H9 (cell line): ENCODE measurements at regions not wholly inside any gene's neighbourhood (a gene's known extent, or its start where the extent isn't known, plus 50 kb on each side); places are given as distances from the start of the nearest gene placed in this dataset.

Source experiments
- DNase-seq: peaks from one replicate; pipeline ENCODE4 v3.0.0-alpha.2; 2017
- H2AFZ ChIP-seq: one replicate; pipeline ENCODE4 v1.6.1; 2013; ENCODE audit warnings: mild to moderate bottlenecking, low read length, control low read depth, moderate library complexity
- H2AK5ac ChIP-seq: 2 replicates; pipeline ENCODE4 v1.6.1; 2013; ENCODE audit warnings: low read length, control low read depth, mixed read lengths; ENCODE audit not compliant: insufficient read length
- H2BK120ac ChIP-seq: one replicate; pipeline ENCODE4 v1.6.1; 2013; ENCODE audit warnings: low read depth, mild to moderate bottlenecking, low read length, control low read depth, inconsistent platforms; ENCODE audit not compliant: poor library complexity, severe bottlenecking
- H2BK12ac ChIP-seq: 2 replicates; pipeline ENCODE4 v1.6.1; 2013; ENCODE audit warnings: low read length, control low read depth, mixed read lengths, low read depth; ENCODE audit not compliant: insufficient read length
- H2BK15ac ChIP-seq: 2 replicates; pipeline ENCODE4 v1.6.1; 2013; ENCODE audit warnings: low read depth, low read length, control low read depth
- H2BK20ac ChIP-seq: one replicate; pipeline ENCODE4 v1.6.1; 2013; ENCODE audit warnings: low read depth, mild to moderate bottlenecking, low read length, control low read depth, inconsistent platforms; ENCODE audit not compliant: poor library complexity, severe bottlenecking
- H2BK5ac ChIP-seq: 2 replicates; pipeline ENCODE4 v1.6.1; 2013; ENCODE audit warnings: low read length, control low read depth, mixed read lengths; ENCODE audit not compliant: insufficient read length
- H3K14ac ChIP-seq: 2 replicates; pipeline ENCODE4 v1.6.1; 2013; ENCODE audit warnings: low read length, control low read depth; ENCODE audit not compliant: insufficient read depth
- H3K18ac ChIP-seq: 2 replicates; pipeline ENCODE4 v1.6.1; 2013; ENCODE audit warnings: low read depth, mild to moderate bottlenecking, mixed read lengths, low read length, control low read depth; ENCODE audit not compliant: insufficient read length
- H3K23ac ChIP-seq: 2 replicates; pipeline ENCODE4 v1.6.1; 2013; ENCODE audit warnings: low read length, control low read depth, mixed read lengths, low read depth; ENCODE audit not compliant: insufficient read length
- H3K23me2 ChIP-seq: 2 replicates; pipeline ENCODE4 v1.6.1; 2013; ENCODE audit warnings: low read depth, mild to moderate bottlenecking, mixed read lengths, low read length, control low read depth; ENCODE audit not compliant: insufficient read length, poor library complexity, severe bottlenecking
- H3K27ac ChIP-seq: 2 replicates; pipeline ENCODE4 v1.5.1; 2013; ENCODE audit warnings: low read length, control low read depth, mixed read lengths, low read depth; ENCODE audit not compliant: insufficient read length
- H3K27me3 ChIP-seq: 2 replicates; pipeline ENCODE4 v1.6.1; 2013; ENCODE audit warnings: low read length, control low read depth, inconsistent platforms; ENCODE audit not compliant: insufficient read depth
- H3K4ac ChIP-seq: 2 replicates; pipeline ENCODE4 v1.6.1; 2013; ENCODE audit warnings: low read depth, mild to moderate bottlenecking, control low read depth, inconsistent platforms, low read length, moderate library complexity
- H3K4me1 ChIP-seq: 2 replicates; pipeline ENCODE4 v1.6.1; 2013; ENCODE audit warnings: low read length, control low read depth, inconsistent platforms; ENCODE audit not compliant: insufficient read depth
- H3K4me2 ChIP-seq: 2 replicates; pipeline ENCODE4 v1.6.1; 2013; ENCODE audit warnings: low read length, control low read depth, mixed read lengths; ENCODE audit not compliant: insufficient read length, insufficient read depth
- H3K56ac ChIP-seq: 2 replicates; pipeline ENCODE4 v1.6.1; 2013; ENCODE audit warnings: low read depth, mild to moderate bottlenecking, mixed read lengths, low read length, control low read depth; ENCODE audit not compliant: insufficient read length
- H3K79me1 ChIP-seq: 2 replicates; pipeline ENCODE4 v1.6.1; 2013; ENCODE audit warnings: low read depth, mild to moderate bottlenecking, moderate library complexity, low read length, control low read depth, inconsistent platforms; ENCODE audit not compliant: insufficient read depth, poor library complexity, severe bottlenecking
- H3K79me2 ChIP-seq: 2 replicates; pipeline ENCODE4 v1.6.1; 2013; ENCODE audit warnings: low read length, control low read depth, inconsistent platforms; ENCODE audit not compliant: insufficient read depth
- H3K9ac ChIP-seq: 2 replicates; pipeline ENCODE4 v1.6.1; 2013; ENCODE audit warnings: low read length, control low read depth, mixed read lengths; ENCODE audit not compliant: insufficient read length; ENCODE audit errors: extremely low read depth
- H3K9me3 ChIP-seq: one replicate; pipeline ENCODE4 v1.6.1; 2013; ENCODE audit warnings: low read depth, low read length, inconsistent platforms; ENCODE audit not compliant: control insufficient read depth
- H3T11ph ChIP-seq: one replicate; pipeline ENCODE4 v1.6.1; 2013; ENCODE audit warnings: mild to moderate bottlenecking, low read length, control low read depth, inconsistent platforms
- H4K20me1 ChIP-seq: one replicate; pipeline ENCODE4 v1.6.1; 2013; ENCODE audit not compliant: control insufficient read depth, insufficient read length, insufficient read depth
- H4K5ac ChIP-seq: 2 replicates; pipeline ENCODE4 v1.6.1; 2013; ENCODE audit warnings: low read depth, mild to moderate bottlenecking, mixed read lengths, low read length, control low read depth; ENCODE audit not compliant: insufficient read length
- H4K8ac ChIP-seq: replicated peaks from 2 replicates; pipeline ENCODE4 v1.6.1; 2013; ENCODE audit warnings: low read length, control low read depth, mixed read lengths, low read depth; ENCODE audit not compliant: insufficient read length
- H4K91ac ChIP-seq: 2 replicates; pipeline ENCODE4 v1.6.1; 2013; ENCODE audit warnings: low read depth, mild to moderate bottlenecking, moderate library complexity, mixed read lengths, low read length, control low read depth; ENCODE audit not compliant: insufficient read length
- H3K27ac Mint-ChIP-seq, 3 experiments: 2 replicates in 2 of 3; 3 replicates in 1 of 3; pipeline ENCODE4 v1.8.0; 2020 to 2021; ENCODE audit warnings: mixed read lengths in 3 of 3, mild to moderate bottlenecking in 1 of 3, moderate library complexity in 1 of 3
- H3K27me3 Mint-ChIP-seq: 2 replicates; pipeline ENCODE4 v1.8.0; 2021; ENCODE audit warnings: low read depth, mild to moderate bottlenecking, moderate library complexity, mixed read lengths
- H3K36me3 Mint-ChIP-seq, 3 experiments: 2 replicates in 2 of 3; 3 replicates in 1 of 3; pipeline ENCODE4 v1.8.0; 2020 to 2021; ENCODE audit warnings: low read depth in 3 of 3, mixed read lengths in 3 of 3; ENCODE audit not compliant: insufficient read depth in 1 of 3
- H3K4me1 Mint-ChIP-seq, 2 experiments: 2 replicates each; pipeline ENCODE4 v1.8.0; 2020; ENCODE audit warnings: mixed read lengths in 2 of 2
- H3K4me3 Mint-ChIP-seq, 2 experiments: 2 replicates in 1 of 2; 3 replicates in 1 of 2; pipeline ENCODE4 v1.8.0; 2020 to 2021; ENCODE audit warnings: mild to moderate bottlenecking in 2 of 2, mixed read lengths in 2 of 2, moderate library complexity in 1 of 2
- H3K9me3 Mint-ChIP-seq, 2 experiments: 2 replicates in 1 of 2; 3 replicates in 1 of 2; pipeline ENCODE4 v1.8.0; 2020; ENCODE audit warnings: mild to moderate bottlenecking in 2 of 2, mixed read lengths in 2 of 2, moderate library complexity in 1 of 2
- WGBS: extraction: QIAGEN DNeasy Blood & Tissue Kit; methylation state at CpG from one replicate; pipeline ENCODE4 v1.1.7; 2013; ENCODE audit warnings: missing lambda C conversion rate, low lambda C conversion rate, mixed read lengths; ENCODE audit not compliant: insufficient read length; ENCODE audit errors: extremely low coverage; 5-methylcytosine and 5-hydroxymethylcytosine counted together
- TF ChIP-seq, protein P1 (sequence below): fragments of 200-600 bp; sonication (generic); conservative IDR thresholded peaks from 3 replicates; pipeline ENCODE4 v1.8.0; 2021; ENCODE audit warnings: antibody characterized with exemption, mild to moderate bottlenecking

DNA sequence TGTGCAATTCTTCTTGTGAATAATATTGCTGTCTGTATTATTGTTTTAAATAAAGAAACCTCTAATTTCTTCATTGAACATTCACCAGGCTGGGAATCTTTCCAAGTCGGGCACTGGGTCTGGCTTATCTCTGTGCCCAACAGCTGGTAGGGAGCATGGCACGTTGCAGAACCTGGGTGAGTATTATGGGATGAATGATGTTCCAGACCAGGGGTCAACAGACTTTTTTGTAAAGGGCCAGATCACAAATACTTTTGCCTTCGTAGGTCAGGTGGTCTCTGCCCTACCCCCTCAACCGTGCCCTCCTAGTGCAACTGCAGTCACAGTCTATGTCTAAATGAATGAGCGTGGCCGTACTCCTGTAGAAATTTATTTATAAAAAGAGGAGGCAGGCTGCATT lies 81.6 kb upstream of the FOXQ1 start:
- H4K91ac ChIP-seq, result no peak overlapping the region
- H2AFZ ChIP-seq, result no peak overlapping the region

More for the DNA sequence above, 81.6 kb upstream of the FOXQ1 start:
- Histone ChIP-seq H3K79me2 (no peaks in the 10 kb centered on the region), H3K9ac (no peak overlapping the region), H2BK20ac (no peak overlapping the region), H3K14ac (no peak overlapping the region), H3K27ac (no peak overlapping the region), H2BK12ac (no peak overlapping the region), H2BK15ac (no peak overlapping the region), H3K56ac (no peak overlapping the region), H4K20me1 (no peaks in the 10 kb centered on the region), H4K5ac (no peak overlapping the region), H3K23ac (no peak overlapping the region), H2AK5ac (no peak overlapping the region), H4K8ac (no peak overlapping the region), H3K27me3 (no peaks in the 10 kb centered on the region), H3K9me3 (no peaks in the 10 kb centered on the region), H3K4ac (no peak overlapping the region), H3T11ph (no peak overlapping the region), H3K79me1 (no peaks in the 10 kb centered on the region), H2BK5ac (no peak overlapping the region), H3K18ac (no peak overlapping the region), H3K23me2 (no peaks in the 10 kb centered on the region), H2BK120ac (no peak overlapping the region), H3K4me2 (no peak overlapping the region), H3K4me1 (no peaks in the 10 kb centered on the region)
- no peak for DNase-seq
- Mint-ChIP-seq H3K36me3 (no peaks in the 10 kb centered on the region), H3K27me3 (peaks cover 26% of the 10 kb centered on the region), H3K4me1 (peaks cover 0 to 9% of the 10 kb centered on the region in 2 experiments; a peak in 2 of 4 replicates), H3K9me3 (no peaks in the 10 kb centered on the region), H3K27ac (no peak overlapping the region), H3K4me3 (no peak overlapping the region)
- WGBS, result no CpG with 5 or more reads among the region's 6 CpGs
- TF ChIP-seq, protein P1, sequence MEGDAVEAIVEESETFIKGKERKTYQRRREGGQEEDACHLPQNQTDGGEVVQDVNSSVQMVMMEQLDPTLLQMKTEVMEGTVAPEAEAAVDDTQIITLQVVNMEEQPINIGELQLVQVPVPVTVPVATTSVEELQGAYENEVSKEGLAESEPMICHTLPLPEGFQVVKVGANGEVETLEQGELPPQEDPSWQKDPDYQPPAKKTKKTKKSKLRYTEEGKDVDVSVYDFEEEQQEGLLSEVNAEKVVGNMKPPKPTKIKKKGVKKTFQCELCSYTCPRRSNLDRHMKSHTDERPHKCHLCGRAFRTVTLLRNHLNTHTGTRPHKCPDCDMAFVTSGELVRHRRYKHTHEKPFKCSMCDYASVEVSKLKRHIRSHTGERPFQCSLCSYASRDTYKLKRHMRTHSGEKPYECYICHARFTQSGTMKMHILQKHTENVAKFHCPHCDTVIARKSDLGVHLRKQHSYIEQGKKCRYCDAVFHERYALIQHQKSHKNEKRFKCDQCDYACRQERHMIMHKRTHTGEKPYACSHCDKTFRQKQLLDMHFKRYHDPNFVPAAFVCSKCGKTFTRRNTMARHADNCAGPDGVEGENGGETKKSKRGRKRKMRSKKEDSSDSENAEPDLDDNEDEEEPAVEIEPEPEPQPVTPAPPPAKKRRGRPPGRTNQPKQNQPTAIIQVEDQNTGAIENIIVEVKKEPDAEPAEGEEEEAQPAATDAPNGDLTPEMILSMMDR, result no peak
